GM12872 (cell line): ENCODE measurements at regions not wholly inside any gene's neighbourhood (a gene's known extent, or its start where the extent isn't known, plus 50 kb on each side); places are given as distances from the start of the nearest gene placed in this dataset.

Source experiments
- TF ChIP-seq, protein P1 (sequence below): IDR thresholded peaks from 3 replicates; pipeline ENCODE4 v1.5.1; 2011; ENCODE audit warnings: low read depth, mild to moderate bottlenecking, low read length, moderate library complexity; ENCODE audit not compliant: insufficient read depth

GRCh38 chr13:33514362-33514761, 228.8 kb upstream of the STARD13 start:
- TF ChIP-seq, protein P1, sequence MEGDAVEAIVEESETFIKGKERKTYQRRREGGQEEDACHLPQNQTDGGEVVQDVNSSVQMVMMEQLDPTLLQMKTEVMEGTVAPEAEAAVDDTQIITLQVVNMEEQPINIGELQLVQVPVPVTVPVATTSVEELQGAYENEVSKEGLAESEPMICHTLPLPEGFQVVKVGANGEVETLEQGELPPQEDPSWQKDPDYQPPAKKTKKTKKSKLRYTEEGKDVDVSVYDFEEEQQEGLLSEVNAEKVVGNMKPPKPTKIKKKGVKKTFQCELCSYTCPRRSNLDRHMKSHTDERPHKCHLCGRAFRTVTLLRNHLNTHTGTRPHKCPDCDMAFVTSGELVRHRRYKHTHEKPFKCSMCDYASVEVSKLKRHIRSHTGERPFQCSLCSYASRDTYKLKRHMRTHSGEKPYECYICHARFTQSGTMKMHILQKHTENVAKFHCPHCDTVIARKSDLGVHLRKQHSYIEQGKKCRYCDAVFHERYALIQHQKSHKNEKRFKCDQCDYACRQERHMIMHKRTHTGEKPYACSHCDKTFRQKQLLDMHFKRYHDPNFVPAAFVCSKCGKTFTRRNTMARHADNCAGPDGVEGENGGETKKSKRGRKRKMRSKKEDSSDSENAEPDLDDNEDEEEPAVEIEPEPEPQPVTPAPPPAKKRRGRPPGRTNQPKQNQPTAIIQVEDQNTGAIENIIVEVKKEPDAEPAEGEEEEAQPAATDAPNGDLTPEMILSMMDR: no peak

DNA sequence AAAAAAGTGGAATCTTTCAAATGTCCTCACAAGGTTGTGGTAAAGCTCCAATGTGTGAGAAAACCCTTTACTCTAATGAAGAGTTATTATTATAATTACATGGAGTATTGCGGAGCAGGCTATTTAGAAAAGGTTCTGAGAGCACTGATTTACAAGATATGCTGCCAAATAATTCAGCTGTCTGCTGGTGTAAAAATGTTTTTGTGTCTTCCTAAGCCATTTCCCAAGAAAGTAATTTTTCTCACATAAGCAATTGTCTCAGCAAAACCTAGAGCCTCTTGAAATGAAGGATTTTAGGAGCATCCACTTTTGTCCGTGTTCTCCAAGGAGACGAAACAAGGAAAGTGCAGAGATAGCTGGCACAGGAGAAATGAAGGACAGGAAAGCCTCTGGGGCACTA, 229.6 kb upstream of the STARD13 start:
- TF ChIP-seq, protein P1: no peak

DNA sequence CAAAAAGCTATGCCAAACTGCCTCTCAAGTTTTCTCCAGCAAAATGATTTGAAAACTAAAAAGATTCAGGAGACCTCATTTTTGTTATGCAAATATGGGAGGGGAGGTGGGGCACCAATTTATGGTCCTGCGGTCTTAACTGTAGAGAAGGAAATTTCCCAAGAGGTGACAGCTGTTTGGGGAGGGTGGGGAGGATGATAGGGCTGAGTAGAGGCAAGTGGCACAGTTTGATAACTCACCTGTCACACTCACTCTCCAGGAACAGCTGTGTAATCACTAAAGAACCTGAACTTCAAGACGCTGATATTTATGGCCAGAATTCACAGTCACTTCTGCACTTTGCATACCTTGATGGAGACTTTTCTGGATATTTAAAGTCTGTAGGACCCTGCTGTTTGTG, 232.9 kb upstream of the STARD13 start:
- TF ChIP-seq, protein P1: no peak

- TF ChIP-seq, protein P1: no peak
Measured at GRCh38 chr13:33519561-33520467, 234.3 kb upstream of the STARD13 start.

- TF ChIP-seq, protein P1: no peak
Measured at GRCh38 chr13:33520468-33520839, 234.9 kb upstream of the STARD13 start.

- TF ChIP-seq, protein P1: no peak
Measured at GRCh38 chr13:33524086-33524485, 238.5 kb upstream of the STARD13 start.

DNA sequence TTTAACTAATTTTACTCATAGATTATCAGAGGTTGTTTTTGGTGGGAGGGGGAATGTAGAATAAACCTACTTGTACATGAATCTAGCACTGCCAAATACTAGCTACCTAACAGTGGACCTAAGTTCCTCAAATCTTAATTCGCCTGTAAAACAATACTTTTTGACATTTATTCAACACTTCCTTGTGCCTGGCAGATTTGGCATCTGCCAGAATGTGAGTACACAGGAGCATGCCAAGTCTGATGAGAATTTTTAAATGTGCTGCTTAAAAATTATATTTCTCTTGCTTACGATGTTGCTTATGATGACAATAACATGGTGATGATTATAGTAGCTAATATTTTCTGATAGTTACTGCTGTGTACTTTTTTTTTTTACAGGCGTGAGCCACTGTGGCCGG, 240.2 kb upstream of the STARD13 start:
- TF ChIP-seq, protein P1: no peak
